ENCODE measurements at regions not wholly inside any gene's neighbourhood (a gene's known extent, or its start where the extent isn't known, plus 50 kb on each side); places are given as distances from the start of the nearest gene placed in this dataset.

GRCh38 chr11:128262463-128263345, 324.7 kb downstream of the ETS1 start:
- no peak for DNase-seq (ENCODE audit: low spot score)

- DNase-seq (ENCODE audit: low spot score), result no peak
These were observed 326.3 kb downstream of the ETS1 start for GRCh38 chr11:128261011-128261421.

GRCh38 chr11:128260398-128260797, 327.0 kb downstream of the ETS1 start:
- DNase-seq (ENCODE audit: low spot score), result no peak

- no peak for DNase-seq (ENCODE audit: low spot score)
These were observed 327.5 kb downstream of the ETS1 start for GRCh38 chr11:128259816-128260215.

GRCh38 chr11:128254941-128255340, 332.4 kb downstream of the ETS1 start:
- no peak for DNase-seq (ENCODE audit: low spot score)

GRCh38 chr11:128251140-128251539, 336.2 kb downstream of the ETS1 start:
- DNase-seq (ENCODE audit: low spot score), result no peak

- DNase-seq (ENCODE audit: low spot score), result no peak
These were observed 336.9 kb downstream of the ETS1 start for GRCh38 chr11:128250482-128250881.

GRCh38 chr11:128246810-128247594, 340.4 kb downstream of the ETS1 start:
- DNase-seq (ENCODE audit: low spot score), result no peak

- DNase-seq (ENCODE audit: low spot score), result no peak
These were observed 341.0 kb downstream of the ETS1 start for GRCh38 chr11:128246364-128246801.

- DNase-seq (ENCODE audit: low spot score), result no peak
These were observed 342.5 kb downstream of the ETS1 start for GRCh38 chr11:128244871-128245270.

- no peak for DNase-seq (ENCODE audit: low spot score)
These were observed 344.9 kb downstream of the ETS1 start for GRCh38 chr11:128242451-128242850.

- DNase-seq (ENCODE audit: low spot score), result no peak
These were observed 346.8 kb downstream of the ETS1 start for GRCh38 chr11:128240546-128240945.

- DNase-seq (ENCODE audit: low spot score), result no peak
These were observed 348.1 kb downstream of the ETS1 start for GRCh38 chr11:128239306-128239705.

- DNase-seq (ENCODE audit: low spot score), result no peak
These were observed 348.7 kb downstream of the ETS1 start for GRCh38 chr11:128238521-128239265.

- DNase-seq (ENCODE audit: low spot score), result no peak
These were observed 350.6 kb downstream of the ETS1 start for GRCh38 chr11:128236506-128237498.

- DNase-seq (ENCODE audit: low spot score), result no peak
These were observed 351.4 kb downstream of the ETS1 start for GRCh38 chr11:128235958-128236357.

GRCh38 chr11:128235426-128235825, 351.9 kb downstream of the ETS1 start:
- no peak for DNase-seq (ENCODE audit: low spot score)

GRCh38 chr11:128234143-128234542, 353.2 kb downstream of the ETS1 start:
- no peak for DNase-seq (ENCODE audit: low spot score)

GRCh38 chr11:128232588-128232987, 354.8 kb downstream of the ETS1 start:
- no peak for DNase-seq (ENCODE audit: low spot score)

GRCh38 chr11:128231845-128232410, 355.4 kb downstream of the ETS1 start:
- DNase-seq (ENCODE audit: low spot score), result no peak

GRCh38 chr11:128227466-128227865, 359.9 kb downstream of the ETS1 start:
- no peak for DNase-seq (ENCODE audit: low spot score)
